ENCODE measurements at regions not wholly inside any gene's neighbourhood (a gene's known extent, or its start where the extent isn't known, plus 50 kb on each side); places are given as distances from the start of the nearest gene placed in this dataset.

- Mint-ChIP-seq H3K4me3 (no peak overlapping the region), H3K27me3 (ENCODE audit: low read depth) (no peaks in the 10 kb centered on the region), H3K27ac (ENCODE audit: unreplicated experiment) (no peak overlapping the region), H3K4me1 (no peaks in the 10 kb centered on the region), H3K36me3 (ENCODE audit: low read depth) (no peaks in the 10 kb centered on the region), H3K9me3 (no peaks in the 10 kb centered on the region)
- no peak for TF ChIP-seq CTCF (conservative IDR thresholded peaks at IDR 0.05)
- no peak for DNase-seq (ENCODE audit: low read depth, low spot score)
Measured at GRCh38 chr18:4842287-4842686, 354.8 kb downstream of the AKAIN1 start.

GRCh38 chr18:4839639-4840038, 357.4 kb downstream of the AKAIN1 start:
- Mint-ChIP-seq H3K36me3 (ENCODE audit: low read depth) (no peaks in the 10 kb centered on the region), H3K27ac (ENCODE audit: unreplicated experiment) (no peak overlapping the region), H3K4me3 (no peak overlapping the region), H3K9me3 (no peaks in the 10 kb centered on the region), H3K4me1 (no peaks in the 10 kb centered on the region), H3K27me3 (ENCODE audit: low read depth) (no peaks in the 10 kb centered on the region)
- TF ChIP-seq CTCF (conservative IDR thresholded peaks at IDR 0.05), result no peak
- DNase-seq (ENCODE audit: low read depth, low spot score), result no peak

GRCh38 chr18:4836141-4836540, 360.9 kb downstream of the AKAIN1 start:
- Mint-ChIP-seq H3K27me3 (ENCODE audit: low read depth) (no peaks in the 10 kb centered on the region), H3K36me3 (ENCODE audit: low read depth) (no peaks in the 10 kb centered on the region), H3K4me1 (peaks cover 4% of the 10 kb centered on the region), H3K9me3 (no peaks in the 10 kb centered on the region), H3K4me3 (no peak overlapping the region), H3K27ac (ENCODE audit: unreplicated experiment) (no peak overlapping the region)
- TF ChIP-seq CTCF (conservative IDR thresholded peaks at IDR 0.05), result no peak
- no peak for DNase-seq (ENCODE audit: low read depth, low spot score)

GRCh38 chr18:4831791-4832375, 365.2 kb downstream of the AKAIN1 start:
- H3K9me3 Mint-ChIP-seq, result no peaks in the 10 kb centered on the region
- no peak overlapping the region for H3K4me3 Mint-ChIP-seq
- no peaks in the 10 kb centered on the region for H3K27me3 Mint-ChIP-seq (ENCODE audit: low read depth)
- TF ChIP-seq CTCF (conservative IDR thresholded peaks at IDR 0.05), result no peak
- DNase-seq (ENCODE audit: low read depth, low spot score), result no peak
- peaks cover 11% of the 10 kb centered on the region for H3K4me1 Mint-ChIP-seq
- H3K27ac Mint-ChIP-seq (ENCODE audit: unreplicated experiment), result no peak overlapping the region
- H3K36me3 Mint-ChIP-seq (ENCODE audit: low read depth), result no peaks in the 10 kb centered on the region

- Mint-ChIP-seq H3K36me3 (ENCODE audit: low read depth) (no peaks in the 10 kb centered on the region), H3K4me3 (no peak overlapping the region), H3K9me3 (no peaks in the 10 kb centered on the region), H3K27me3 (ENCODE audit: low read depth) (no peaks in the 10 kb centered on the region), H3K27ac (ENCODE audit: unreplicated experiment) (no peak overlapping the region), H3K4me1 (peaks cover 11% of the 10 kb centered on the region)
- no peak for DNase-seq (ENCODE audit: low read depth, low spot score)
- no peak for TF ChIP-seq CTCF (conservative IDR thresholded peaks at IDR 0.05)
Measured at GRCh38 chr18:4831127-4831526, 365.9 kb downstream of the AKAIN1 start.
